G401 (cell line): ENCODE measurements at regions not wholly inside any gene's neighbourhood (a gene's known extent, or its start where the extent isn't known, plus 50 kb on each side); places are given as distances from the start of the nearest gene placed in this dataset.
A peak's percentile ranks its signal among the peaks of the same experiment; 100 is the strongest.
"Not testable (repeated sequence)": the region's sequence is repeated elsewhere in the genome, so short reads cannot be mapped to it uniquely, and the experiment has no call there.

Experiments used
- DNase-seq: peaks from one replicate; pipeline ENCODE4 v3.0.0-alpha.2; 2015; ENCODE audit warnings: low spot score
- in situ Hi-C: cut with HindIII; loops from 2 replicates; pipeline ENCODE4 v1.10.0; 2016; ENCODE audit warnings: low sequenced_read_pairs, mixed read lengths

DNA sequence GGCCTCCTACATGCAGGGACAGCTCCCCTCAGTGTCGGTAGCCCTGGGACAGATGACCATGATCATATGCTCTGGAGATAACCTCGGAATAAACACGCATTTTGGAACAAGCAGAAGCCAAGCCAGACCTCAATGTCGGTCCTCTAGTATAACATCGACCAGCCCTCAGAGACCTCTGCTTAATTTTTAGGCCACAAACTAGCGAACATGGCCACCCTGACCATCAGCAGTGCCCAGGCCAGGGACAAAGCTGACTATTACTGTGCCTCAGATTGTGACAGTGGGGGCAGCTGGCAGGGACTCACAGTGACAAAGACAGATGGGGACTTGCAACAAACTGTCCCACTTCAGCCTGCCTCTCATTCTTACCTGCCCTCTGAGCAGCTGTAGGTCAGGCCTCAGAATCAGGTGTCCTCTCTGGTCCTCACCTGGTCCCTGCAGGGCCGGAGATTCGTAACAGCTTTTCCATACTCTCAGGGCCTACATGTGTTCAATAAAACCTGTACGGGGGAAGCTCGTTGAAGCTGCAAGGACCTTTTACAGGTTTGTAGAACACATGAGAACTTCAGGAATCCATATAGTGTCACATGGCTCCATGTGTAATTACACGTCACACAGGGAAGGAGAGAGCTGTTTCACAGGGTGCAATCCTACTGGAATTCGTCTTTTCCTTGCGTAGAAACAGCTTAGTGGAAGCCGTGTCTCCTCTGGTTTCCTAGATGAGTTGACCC lies 72.8 kb upstream of the IGLL5 start:
- in situ Hi-C loops = no loop called here

DNA sequence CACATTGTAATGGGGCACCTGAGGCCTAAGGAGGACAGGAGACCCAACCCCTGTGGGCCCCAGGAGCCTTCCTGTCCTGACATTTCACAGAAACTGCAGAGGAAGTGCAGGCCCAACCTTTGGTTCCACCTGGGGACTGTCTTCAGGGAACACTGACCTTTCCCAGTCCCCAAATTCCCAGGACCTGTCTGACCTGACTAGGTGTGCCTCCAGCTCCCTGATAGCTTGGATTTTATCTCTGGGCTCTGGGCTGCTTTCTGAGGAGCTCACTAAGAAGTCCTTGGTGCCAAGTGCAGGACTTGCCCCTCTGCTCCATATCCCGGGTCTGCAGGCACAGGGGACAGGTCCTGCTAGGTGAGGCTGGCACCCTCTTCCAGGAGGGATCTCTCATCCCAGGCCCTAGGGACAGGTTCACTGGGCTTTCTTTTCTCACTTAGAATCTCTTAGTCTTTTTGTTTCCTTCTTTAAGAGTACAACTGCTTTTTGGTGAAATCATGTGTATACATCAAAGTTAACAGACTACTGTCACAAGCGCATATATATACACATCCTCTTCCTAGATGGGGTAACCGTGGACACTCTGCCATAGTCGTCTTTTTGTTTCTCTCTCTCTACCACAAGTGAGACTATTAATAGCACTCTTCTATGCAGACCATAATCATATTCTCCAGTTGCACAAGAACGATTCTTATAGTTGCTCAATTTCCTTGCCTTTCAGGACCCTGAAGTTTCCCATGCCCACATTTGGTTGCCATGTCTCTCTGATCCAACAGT lies 72.0 kb upstream of the IGLL5 start:
- in situ Hi-C loops = no loop called here
- no peak for DNase-seq

More for the DNA sequence above, 72.8 kb upstream of the IGLL5 start:
- DNase-seq = no peak

DNA sequence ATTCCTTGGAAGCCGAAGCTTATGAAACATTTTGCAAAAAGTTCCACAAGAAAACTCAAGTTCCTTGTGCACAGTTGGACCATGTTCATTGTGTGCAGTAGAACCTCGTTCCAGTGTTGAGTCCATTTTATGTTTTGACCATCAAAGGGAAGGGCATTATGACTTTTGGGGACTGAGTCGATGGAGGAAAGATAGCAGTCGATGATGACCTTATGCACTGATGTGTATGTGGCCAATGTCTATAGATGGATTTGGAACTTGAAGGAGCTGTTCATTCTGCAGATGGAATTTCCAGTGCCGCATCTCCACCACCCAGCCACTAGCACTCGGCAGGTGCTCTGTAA lies 71.5 kb upstream of the IGLL5 start:
- DNase-seq = no peak
- in situ Hi-C loops = no loop called here

DNA sequence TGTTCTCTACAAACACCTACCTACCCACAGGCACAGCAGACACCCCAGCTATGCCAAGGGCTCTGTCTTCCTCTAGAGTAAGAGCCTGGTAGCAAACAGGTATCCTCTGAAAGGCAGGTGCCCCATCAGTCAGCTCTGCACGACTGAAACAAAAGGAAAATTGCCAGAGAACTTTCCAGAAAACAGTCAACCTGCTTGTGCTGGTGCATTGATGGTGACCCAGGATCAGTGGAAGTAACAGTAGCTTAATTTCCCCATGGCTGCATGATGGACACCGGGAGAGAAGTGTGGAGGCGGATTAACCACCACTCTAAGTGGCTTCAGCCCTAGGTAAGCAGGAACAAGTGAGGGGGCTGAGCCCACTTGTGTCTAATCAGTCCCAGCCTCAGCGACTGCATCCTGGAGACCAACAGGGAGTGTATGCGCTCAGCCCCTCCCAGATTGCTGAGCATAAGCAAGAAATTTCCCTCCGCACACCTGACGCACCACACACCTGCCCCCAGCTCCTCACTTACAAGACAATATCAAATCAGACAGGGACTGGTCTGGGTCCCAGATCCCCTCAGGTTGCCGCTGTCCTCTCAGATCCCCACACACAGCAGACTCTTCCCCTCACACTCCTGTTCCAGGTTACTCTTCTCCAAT lies 70.7 kb upstream of the IGLL5 start:
- DNase-seq = no peak
- in situ Hi-C loops = no loop called here

DNA sequence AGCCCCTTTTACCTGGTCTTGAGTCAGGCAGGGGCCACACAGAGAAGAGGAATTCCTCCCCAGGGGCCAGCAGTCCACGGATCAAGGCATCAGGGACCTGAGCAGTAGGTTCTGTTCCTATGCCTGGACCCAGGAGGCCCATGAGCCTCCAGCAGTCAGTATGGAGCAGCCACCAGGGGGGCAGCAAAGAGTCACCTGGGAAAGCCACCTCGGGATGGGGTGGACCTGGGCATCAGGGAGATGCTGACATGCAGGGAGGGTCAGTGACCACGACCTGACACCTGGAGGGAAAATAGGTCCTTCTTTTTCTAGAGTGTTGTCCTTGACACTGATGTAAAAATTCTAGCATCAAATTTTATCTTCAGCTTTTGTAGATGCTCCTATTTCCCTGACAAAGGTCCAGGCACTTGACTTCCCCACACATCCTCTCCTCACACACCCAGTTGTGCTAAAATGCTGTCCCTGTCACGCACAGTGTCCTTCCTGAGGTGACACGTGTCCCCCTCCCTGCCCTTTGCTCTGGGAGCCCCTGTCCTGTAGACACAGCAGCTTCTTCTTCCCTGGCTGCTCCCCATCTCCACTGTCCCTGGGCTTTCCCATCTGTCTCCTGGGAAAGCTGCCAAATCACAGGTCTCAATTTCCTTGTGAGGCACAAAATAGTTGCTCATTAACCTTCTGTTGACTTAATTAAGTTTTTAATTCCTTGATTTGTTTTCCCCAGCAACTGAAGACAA lies 70.0 kb upstream of the IGLL5 start:
- DNase-seq = peak; percentile 41
- in situ Hi-C loops = no loop called here

DNA sequence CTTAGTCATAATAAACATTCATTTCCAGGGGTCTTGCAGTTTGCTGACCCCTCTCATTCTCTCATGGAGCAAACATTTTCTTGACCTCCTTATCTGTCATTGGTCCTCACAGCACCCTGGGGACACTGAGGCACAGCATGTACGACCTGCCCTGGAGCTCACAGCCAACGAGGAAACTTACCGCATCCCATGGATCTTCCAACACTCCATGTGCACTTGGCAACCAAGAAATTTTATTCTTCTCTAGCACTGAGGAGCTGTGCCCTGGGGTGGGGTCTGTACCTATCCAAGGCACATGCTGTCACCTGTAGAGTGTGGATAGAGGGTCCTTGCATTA lies 69.4 kb upstream of the IGLL5 start:
- DNase-seq = no peak
- in situ Hi-C loops = no loop called here

DNA sequence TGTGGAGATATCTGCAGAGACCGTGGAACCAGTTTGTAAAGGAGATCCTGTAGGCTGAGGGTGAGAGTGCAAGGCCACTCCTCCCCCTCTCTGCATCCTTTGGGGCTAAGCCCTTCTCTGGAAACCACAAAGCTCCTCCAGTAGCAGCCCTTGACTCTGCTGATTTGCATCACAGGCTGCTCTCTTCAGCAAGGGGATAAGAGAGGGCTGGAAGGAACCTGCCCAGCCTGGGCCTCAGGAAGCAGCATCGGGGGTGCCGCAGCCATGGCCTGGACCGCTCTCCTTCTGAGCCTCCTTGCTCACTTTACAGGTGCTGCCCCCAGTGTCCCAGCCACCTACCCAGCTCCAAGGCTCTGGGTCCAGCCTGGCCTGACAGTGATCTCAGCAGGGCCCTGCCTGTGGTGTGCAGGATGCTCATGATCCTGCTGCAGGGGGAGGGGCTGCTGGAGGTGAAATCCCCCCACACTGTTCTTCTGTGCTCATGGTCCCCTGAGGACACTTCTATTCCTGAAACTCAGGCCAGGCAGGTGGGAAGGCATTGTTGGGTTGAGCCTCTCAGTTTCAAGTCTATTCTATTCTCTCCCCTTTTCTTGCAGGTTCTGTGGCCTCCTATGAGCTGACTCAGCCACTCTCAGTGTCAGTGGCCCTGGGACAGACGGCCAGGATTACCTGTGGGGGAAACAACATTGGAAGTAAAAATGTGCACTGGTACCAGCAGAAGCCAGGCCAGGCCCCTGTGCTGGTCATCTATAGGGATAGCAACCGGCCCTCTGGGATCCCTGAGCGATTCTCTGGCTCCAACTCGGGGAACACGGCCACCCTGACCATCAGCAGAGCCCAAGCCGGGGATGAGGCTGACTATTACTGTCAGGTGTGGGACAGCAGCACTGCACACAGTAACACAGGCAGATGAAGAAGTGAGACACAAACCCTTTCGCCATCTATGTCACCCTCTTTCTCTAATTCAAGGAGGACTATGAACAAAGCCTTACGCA lies 68.5 kb upstream of the IGLL5 start:
- in situ Hi-C loops = no loop called here
- DNase-seq = no peak

DNA sequence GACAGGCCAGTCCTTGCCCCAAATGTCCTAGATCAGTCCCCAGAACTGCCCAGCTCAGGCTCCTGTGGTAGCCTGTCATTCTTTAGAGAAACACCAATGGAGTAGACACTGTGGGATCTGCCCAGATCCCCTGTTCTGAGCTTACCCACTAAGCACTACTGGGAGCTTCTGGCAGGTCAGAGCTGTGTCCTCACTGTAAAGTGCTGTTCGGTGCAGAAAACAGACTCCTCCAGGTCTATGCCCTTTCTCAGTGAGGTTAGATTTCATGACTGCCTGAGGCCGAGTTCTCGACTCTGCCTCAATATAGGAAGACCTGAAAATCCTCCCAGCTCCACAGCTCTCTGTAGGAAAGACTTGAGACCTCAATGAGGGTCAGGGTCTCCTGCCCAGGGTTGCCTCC lies 67.5 kb upstream of the IGLL5 start:
- DNase-seq = no peak
- in situ Hi-C loops = no loop called here

DNA sequence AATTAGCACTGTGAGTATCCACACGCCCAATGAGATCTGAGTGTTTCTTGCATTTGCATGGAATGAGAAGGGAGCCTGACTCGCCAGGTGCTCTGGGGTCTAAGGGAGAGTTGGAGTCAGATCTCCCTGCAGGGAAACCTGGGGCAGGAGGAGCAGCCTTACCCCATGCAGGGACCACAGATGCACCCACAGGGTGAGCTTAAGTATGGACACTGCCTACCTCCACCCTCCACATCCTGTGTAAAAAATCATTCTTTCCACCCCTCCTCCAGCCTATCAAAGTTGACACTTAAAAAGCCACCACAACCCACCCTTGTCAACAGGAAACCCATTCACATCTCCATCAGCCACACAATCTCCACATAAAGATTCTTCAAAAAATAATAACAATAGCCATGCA lies 67.0 kb upstream of the IGLL5 start:
- in situ Hi-C loops = no loop called here
- no peak for DNase-seq

DNA sequence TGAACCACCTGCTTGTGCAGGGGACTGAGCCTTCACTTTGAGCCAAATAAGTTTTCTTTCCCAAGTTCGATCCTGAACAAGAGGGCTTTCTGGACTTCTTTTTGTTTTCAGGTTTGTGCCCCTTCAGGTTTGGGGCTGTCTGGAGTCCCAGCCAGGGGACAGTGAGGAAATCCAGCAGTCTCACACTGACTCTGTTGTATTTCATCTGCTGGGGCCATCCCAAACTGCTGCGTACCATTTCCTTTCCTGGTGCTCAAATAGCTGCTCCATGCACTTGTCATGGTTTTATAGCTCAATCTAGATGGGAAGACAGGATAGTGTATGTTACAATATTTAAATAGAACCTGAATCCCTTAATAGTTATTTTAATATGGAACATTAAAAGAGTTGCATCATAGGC lies 66.3 kb upstream of the IGLL5 start:
- DNase-seq = no peak
- in situ Hi-C loops = no loop called here

DNA sequence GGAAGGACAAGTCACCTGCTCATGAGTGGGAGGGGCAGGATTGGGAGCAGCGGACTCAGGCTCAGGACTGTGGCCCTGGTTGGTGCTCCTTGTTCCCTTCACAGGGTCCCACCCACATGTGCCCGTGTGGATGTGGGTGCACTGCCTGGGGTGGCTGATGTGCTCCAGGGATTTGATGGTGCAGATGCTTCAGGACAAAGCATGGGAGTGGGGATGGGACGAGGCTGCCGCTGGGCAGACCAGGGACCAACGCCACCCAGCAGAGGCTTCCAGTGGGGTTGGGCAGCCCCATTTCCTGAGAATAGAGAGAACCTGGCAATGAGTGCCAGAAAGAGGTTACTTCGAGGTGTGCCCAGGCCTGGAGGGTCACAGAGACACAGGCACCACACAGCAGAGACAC lies 65.5 kb upstream of the IGLL5 start:
- DNase-seq = no peak
- in situ Hi-C loops = no loop called here

DNA sequence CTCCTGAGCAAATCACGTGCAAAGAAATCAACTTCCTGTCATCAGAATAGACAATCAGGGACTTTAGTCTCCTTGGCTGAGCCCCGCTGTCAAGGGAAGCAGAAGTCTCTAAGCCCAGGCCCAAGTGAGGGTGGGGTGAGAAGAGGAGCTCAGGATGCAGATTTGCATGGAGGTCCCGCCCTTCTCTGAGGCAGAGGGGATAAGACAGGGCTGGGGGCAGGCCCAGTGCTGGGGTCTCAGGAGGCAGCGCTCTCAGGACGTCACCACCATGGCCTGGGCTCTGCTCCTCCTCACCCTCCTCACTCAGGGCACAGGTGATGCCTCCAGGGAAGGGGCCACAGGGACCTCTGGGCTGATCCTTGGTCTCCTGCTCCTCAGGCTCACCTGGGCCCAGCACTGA lies 65.1 kb upstream of the IGLL5 start:
- DNase-seq, in situ Hi-C loops: not testable (repeated sequence)

DNA sequence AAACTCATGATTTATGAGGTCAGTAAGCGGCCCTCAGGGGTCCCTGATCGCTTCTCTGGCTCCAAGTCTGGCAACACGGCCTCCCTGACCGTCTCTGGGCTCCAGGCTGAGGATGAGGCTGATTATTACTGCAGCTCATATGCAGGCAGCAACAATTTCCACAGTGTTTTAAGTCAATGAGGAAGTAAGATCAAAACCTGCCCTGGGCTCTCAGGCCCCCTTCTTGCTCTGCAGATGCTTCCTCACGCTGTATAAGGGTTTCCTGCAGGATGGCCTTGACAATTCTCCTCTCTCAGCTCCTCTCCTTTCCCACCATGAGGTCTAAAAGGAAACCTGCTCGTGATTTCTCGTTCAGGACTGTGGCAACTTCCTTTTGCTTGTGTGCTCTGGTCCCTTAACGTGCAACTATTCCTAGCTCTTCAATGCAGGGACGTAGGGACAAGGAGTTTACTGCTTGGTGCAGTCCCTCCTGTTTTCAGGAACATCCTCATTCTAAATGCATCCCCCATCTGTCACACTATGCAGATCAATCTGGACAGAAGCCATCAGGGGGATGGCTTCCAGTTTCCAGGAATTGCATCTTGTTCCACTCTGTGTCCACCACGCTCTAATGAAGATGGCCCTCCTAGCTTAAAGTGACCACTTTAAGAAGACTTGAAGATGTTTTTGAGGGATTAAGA lies 64.3 kb upstream of the IGLL5 start:
- in situ Hi-C loops = no loop called here

DNA sequence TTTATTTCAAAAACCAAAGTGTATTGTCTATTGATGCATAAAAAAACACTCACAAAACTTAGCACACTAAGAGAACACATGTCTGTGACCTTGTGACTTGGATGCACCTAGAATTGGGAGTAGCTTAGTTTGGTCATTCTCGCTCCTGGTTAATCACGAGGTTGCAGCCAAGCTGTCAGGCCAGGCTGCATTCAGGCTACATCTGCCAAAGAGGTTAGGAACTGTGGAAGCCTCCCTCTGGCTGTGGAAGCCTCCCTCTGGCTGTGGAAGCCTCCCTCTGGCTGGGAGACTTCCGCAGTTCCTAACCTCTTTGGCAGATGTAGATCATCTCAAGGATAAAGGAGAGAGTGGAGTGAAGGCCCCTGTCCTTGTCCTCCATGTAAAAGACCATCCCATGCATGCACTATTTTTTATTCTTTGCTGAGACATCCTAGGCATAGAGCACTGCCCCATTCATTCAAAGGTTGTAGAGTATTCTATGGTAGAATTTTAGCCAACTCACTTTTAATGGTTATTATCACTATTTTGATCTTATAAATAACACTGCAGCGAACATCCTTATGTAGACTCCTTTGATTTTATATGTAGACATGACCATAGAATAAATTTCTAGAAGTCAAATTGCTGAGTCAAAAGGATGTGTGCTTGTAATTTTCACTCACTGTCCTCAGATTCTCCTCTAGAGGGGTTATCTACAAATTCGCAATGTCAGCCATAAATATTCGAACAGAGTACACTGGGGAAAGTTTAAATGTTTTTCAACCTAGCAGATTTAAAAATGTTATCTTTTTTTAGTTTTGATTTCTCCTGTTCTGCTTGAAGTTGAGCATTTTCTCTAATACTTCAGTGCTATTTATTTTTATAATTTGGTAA lies 63.0 kb upstream of the IGLL5 start:
- in situ Hi-C loops = no loop called here
- no peak for DNase-seq

More for the DNA sequence above, 64.3 kb upstream of the IGLL5 start:
- DNase-seq = peak; percentile 14

DNA sequence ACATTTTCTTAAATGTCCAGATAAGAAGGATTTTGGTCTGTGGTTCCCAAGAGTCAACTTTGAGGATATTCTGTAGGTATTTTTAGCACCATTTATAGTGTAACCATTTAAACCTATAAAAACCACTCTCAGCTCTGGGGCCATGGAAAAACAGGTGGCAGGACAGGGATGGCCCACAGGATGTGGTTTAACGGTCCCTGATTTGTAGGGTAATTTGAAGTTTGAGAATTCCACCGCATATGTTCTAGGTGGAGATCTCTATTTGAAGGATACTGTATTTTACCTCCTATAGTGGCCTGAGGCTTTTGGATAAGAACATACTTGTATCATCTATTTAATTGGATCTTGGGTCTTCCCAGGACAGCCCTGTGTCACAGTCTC lies 62.4 kb upstream of the IGLL5 start:
- no peak for DNase-seq
- in situ Hi-C loops = no loop called here

DNA sequence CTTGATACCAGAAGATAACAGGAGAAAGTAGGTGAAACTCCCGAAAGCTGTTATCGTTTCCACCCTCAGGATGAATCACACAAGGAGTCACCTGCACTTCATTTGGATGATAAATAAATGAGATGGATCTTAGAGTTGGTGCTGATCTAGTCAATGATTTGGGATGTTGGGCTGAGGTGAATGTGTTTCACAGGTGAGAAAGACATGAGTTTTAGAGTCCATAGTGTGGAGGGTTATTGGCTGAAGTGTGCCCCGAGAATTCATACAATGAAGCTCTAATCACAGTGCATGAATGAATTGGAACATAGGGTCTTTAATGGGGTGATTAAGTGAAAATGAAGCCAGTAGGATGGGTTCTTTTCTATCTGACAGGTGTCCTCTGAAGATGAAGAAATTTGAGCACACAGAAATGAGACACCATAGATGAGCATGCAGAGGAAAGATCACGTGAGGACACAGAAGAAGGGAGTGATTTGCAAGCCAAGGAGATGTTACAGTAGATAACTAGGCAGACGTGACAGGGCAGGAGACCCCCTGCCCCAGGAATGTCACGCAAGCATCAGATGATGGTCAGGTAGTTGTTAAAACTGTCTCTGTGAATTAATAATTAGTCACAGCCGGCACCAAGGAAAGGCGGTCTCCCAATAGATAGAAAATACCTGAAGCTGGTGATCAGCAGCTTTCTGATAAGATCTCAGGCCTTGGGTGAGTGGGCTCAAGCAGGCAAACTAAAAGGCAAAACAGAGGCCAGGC lies 60.3 kb upstream of the IGLL5 start:
- in situ Hi-C loops = no loop called here
- DNase-seq = no peak

DNA sequence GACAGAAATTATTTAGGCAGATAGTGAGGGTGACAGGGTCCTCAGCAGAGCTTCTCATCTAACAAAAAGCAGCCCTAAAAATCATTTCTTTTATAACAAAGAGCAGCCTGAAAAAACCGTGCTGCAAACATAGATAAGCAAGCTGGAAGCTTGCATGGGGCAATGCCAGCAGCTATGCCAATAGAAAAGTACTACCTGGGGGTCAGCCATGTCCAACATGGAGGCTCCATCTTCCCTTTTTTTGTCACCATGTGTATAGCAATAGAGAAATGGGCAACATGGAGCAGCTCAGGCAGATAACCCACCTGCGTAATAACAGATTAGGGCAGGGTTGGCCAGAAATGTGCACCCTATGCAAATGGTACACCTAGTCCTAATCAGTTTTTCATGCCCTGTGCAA lies 57.4 kb upstream of the IGLL5 start:
- no peak for DNase-seq
- in situ Hi-C loops = no loop called here
